HEK293 (cell line): ENCODE measurements at regions not wholly inside any gene's neighbourhood (a gene's known extent, or its start where the extent isn't known, plus 50 kb on each side); places are given as distances from the start of the nearest gene placed in this dataset.
A peak's percentile ranks its signal among the peaks of the same experiment; 100 is the strongest.

Source experiments
- FEZF1 ChIP-seq: fragments of 450-650 bp; formaldehyde crosslinking; IDR thresholded peaks from 2 replicates; pipeline ENCODE4 v1.5.1; 2016; ENCODE audit warnings: missing biosample characterization, missing genetic modification characterization
- IKZF3 ChIP-seq: fragments of 450-650 bp; IDR thresholded peaks from 2 replicates; pipeline ENCODE4 v1.5.0; 2018; ENCODE audit warnings: missing biosample characterization, mild to moderate bottlenecking, missing genetic modification characterization, moderate library complexity
- KLF9 ChIP-seq: fragments of 450-650 bp; formaldehyde crosslinking; IDR thresholded peaks from 2 replicates; pipeline ENCODE4 v1.5.1; 2016; ENCODE audit warnings: missing biosample characterization, missing genetic modification characterization, low read depth
- MZF1 ChIP-seq: fragments of 450-650 bp; formaldehyde crosslinking; IDR thresholded peaks from 2 replicates; pipeline ENCODE4 v1.5.1; 2017; ENCODE audit warnings: missing biosample characterization, missing genetic modification characterization, borderline replicate concordance
- OSR2 ChIP-seq: fragments of 450-650 bp; formaldehyde crosslinking; IDR thresholded peaks from 2 replicates; pipeline ENCODE4 v1.5.1; 2016; ENCODE audit warnings: missing biosample characterization, missing genetic modification characterization
- SP2 ChIP-seq: fragments of 450-650 bp; formaldehyde crosslinking; IDR thresholded peaks from 2 replicates; pipeline ENCODE4 v1.5.1; 2016; ENCODE audit warnings: missing biosample characterization, missing genetic modification characterization
- SP7 ChIP-seq: fragments of 450-650 bp; formaldehyde crosslinking; IDR thresholded peaks from 2 replicates; pipeline ENCODE4 v1.5.1; 2016; ENCODE audit warnings: missing biosample characterization, missing genetic modification characterization
- ZNF174 ChIP-seq: fragments of 450-650 bp; formaldehyde crosslinking; IDR thresholded peaks from 2 replicates; pipeline ENCODE4 v1.5.0; 2017; ENCODE audit warnings: missing biosample characterization, mild to moderate bottlenecking, missing genetic modification characterization
- ZNF248 ChIP-seq: fragments of 450-650 bp; formaldehyde crosslinking; IDR thresholded peaks from 2 replicates; pipeline ENCODE4 v1.5.1; 2017; ENCODE audit warnings: missing biosample characterization, missing genetic modification characterization
- ZNF366 ChIP-seq: fragments of 450-650 bp; formaldehyde crosslinking; conservative IDR thresholded peaks from 2 replicates; pipeline ENCODE4 v1.5.1; 2016; ENCODE audit warnings: missing biosample characterization, missing genetic modification characterization
- ZNF426 ChIP-seq: fragments of 450-650 bp; formaldehyde crosslinking; IDR thresholded peaks from 2 replicates; pipeline ENCODE4 v1.5.1; 2017; ENCODE audit warnings: missing biosample characterization, missing genetic modification characterization, mild to moderate bottlenecking, inconsistent platforms, moderate library complexity
- ZNF514 ChIP-seq: fragments of 450-650 bp; formaldehyde crosslinking; IDR thresholded peaks from 2 replicates; pipeline ENCODE4 v1.5.1; 2016; ENCODE audit warnings: missing biosample characterization, missing genetic modification characterization
- ZNF529 ChIP-seq: fragments of 450-650 bp; formaldehyde crosslinking; IDR thresholded peaks from 2 replicates; pipeline ENCODE4 v1.5.1; 2017; ENCODE audit warnings: missing genetic modification characterization, missing biosample characterization; ENCODE audit not compliant: insufficient replicate concordance
- ZNF558 ChIP-seq: fragments of 450-650 bp; formaldehyde crosslinking; IDR thresholded peaks from 2 replicates; pipeline ENCODE4 v1.5.1; 2016; ENCODE audit warnings: missing biosample characterization, missing genetic modification characterization
- ZNF664 ChIP-seq: fragments of 450-650 bp; formaldehyde crosslinking; IDR thresholded peaks from 2 replicates; pipeline ENCODE4 v1.5.1; 2016; ENCODE audit warnings: missing biosample characterization, missing genetic modification characterization
- ZNF677 ChIP-seq: fragments of 450-650 bp; IDR thresholded peaks from 2 replicates; pipeline ENCODE4 v1.5.0; 2018; ENCODE audit warnings: missing biosample characterization, mild to moderate bottlenecking, missing genetic modification characterization, moderate library complexity
- ZSCAN23 ChIP-seq: fragments of 450-650 bp; formaldehyde crosslinking; IDR thresholded peaks from 2 replicates; pipeline ENCODE4 v1.5.1; 2016; ENCODE audit warnings: missing biosample characterization, missing genetic modification characterization
- ZXDB ChIP-seq: fragments of 450-650 bp; formaldehyde crosslinking; IDR thresholded peaks from 2 replicates; pipeline ENCODE4 v1.5.1; 2016; ENCODE audit warnings: missing biosample characterization, missing genetic modification characterization
- TF ChIP-seq, protein P1 (sequence below): fragments of 450-650 bp; formaldehyde crosslinking; IDR thresholded peaks from 2 replicates; pipeline ENCODE4 v1.5.1; 2017; ENCODE audit warnings: missing biosample characterization, missing genetic modification characterization
- TF ChIP-seq, protein P2 (sequence below): fragments of 450-650 bp; formaldehyde crosslinking; IDR thresholded peaks from 2 replicates; pipeline ENCODE4 v1.5.1; 2016; ENCODE audit warnings: missing biosample characterization, missing genetic modification characterization, low read depth
- TF ChIP-seq, protein P3 (sequence below): fragments of 450-650 bp; formaldehyde crosslinking; IDR thresholded peaks from 2 replicates; pipeline ENCODE4 v1.5.1; 2016; ENCODE audit warnings: missing biosample characterization, missing genetic modification characterization
- TF ChIP-seq, protein P4 (sequence below): fragments of 450-650 bp; formaldehyde crosslinking; IDR thresholded peaks from 2 replicates; pipeline ENCODE4 v1.5.1; 2016; ENCODE audit warnings: missing biosample characterization, missing genetic modification characterization
- TF ChIP-seq, protein P5 (sequence below): fragments of 450-650 bp; formaldehyde crosslinking; IDR thresholded peaks from 2 replicates; pipeline ENCODE4 v1.5.1; 2016; ENCODE audit warnings: missing biosample characterization, missing genetic modification characterization

DNA sequence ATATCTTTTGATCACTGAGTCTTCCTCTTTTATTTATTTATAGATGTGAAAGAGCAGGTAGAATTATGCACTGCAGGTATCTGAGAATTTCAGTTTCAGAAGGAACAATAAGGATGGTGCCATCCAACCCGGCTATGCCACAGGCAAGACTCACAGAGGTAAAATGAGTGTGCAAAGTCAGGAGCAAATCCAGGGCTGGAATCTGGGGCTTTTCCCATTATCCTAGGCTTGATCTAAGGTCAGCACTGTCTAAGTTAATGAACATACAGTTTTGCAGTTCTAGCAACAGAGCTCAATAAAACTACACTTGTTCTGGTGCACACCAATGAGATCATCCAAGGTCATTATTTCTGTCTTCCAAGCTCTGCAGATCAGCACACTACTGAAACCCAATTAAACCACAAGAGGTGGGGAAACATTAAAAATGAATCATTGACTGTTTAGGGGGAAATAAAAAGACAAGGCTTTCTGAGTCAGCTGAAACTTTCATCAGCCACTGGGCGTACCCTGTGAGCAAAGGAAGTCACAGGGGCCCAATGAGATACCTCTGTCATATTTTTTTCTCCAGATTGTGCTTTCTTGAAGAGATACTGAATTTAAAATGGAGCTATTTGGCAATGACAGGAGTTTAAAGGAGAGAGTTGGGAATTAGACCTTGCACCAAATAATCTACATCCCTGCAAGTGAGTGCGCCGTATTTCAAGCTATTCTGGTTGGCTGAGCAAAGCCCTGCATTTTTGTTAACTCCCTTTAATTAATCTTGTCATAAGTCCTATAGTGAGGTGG is 662.2 kb upstream of the ZNF608 start (continued):
- TF ChIP-seq OSR2 (tag by site-specific recombination) (peak; percentile 93), ZNF248 (tag by site-specific recombination) (no peak), ZNF174 (tag by site-specific recombination) (no peak), KLF9 (tag by site-specific recombination) (peak; percentile 51; the same call in 1 of the 2 replicates), ZNF514 (tag by site-specific recombination) (no peak), SP2 (tag by site-specific recombination) (peak; percentile 32), ZNF529 (tag by site-specific recombination) (no peak), ZSCAN23 (peak; percentile 79; the same call in 1 of the 2 replicates), FEZF1 (peak; percentile 78), ZNF677 (tag by site-specific recombination) (no peak), ZXDB (peak; percentile 25), ZNF558 (tag by site-specific recombination) (peak; percentile 75; the same call in 1 of the 2 replicates), ZNF366 (tag by site-specific recombination) (peak; percentile 90), IKZF3 (tag by site-specific recombination) (peak; percentile 91), ZNF664 (tag by site-specific recombination) (peak; percentile 91), MZF1 (0 out of 2 replicates have a peak, but pooled peaks have one; percentile 30), ZNF426 (no peak), SP7 (tag by site-specific recombination) (peak; percentile 92)
- TF ChIP-seq, protein P1, sequence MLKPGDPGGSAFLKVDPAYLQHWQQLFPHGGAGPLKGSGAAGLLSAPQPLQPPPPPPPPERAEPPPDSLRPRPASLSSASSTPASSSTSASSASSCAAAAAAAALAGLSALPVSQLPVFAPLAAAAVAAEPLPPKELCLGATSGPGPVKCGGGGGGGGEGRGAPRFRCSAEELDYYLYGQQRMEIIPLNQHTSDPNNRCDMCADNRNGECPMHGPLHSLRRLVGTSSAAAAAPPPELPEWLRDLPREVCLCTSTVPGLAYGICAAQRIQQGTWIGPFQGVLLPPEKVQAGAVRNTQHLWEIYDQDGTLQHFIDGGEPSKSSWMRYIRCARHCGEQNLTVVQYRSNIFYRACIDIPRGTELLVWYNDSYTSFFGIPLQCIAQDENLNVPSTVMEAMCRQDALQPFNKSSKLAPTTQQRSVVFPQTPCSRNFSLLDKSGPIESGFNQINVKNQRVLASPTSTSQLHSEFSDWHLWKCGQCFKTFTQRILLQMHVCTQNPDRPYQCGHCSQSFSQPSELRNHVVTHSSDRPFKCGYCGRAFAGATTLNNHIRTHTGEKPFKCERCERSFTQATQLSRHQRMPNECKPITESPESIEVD (tag by site-specific recombination), result peak; percentile 90
- TF ChIP-seq, protein P2, sequence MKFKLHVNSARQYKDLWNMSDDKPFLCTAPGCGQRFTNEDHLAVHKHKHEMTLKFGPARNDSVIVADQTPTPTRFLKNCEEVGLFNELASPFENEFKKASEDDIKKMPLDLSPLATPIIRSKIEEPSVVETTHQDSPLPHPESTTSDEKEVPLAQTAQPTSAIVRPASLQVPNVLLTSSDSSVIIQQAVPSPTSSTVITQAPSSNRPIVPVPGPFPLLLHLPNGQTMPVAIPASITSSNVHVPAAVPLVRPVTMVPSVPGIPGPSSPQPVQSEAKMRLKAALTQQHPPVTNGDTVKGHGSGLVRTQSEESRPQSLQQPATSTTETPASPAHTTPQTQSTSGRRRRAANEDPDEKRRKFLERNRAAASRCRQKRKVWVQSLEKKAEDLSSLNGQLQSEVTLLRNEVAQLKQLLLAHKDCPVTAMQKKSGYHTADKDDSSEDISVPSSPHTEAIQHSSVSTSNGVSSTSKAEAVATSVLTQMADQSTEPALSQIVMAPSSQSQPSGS, result peak; percentile 88
- TF ChIP-seq, protein P3, sequence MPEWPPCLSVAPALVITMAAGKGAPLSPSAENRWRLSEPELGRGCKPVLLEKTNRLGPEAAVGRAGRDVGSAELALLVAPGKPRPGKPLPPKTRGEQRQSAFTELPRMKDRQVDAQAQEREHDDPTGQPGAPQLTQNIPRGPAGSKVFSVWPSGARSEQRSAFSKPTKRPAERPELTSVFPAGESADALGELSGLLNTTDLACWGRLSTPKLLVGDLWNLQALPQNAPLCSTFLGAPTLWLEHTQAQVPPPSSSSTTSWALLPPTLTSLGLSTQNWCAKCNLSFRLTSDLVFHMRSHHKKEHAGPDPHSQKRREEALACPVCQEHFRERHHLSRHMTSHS (tag by site-specific recombination), result peak; percentile 79; the same call in 1 of the 2 replicates
- TF ChIP-seq, protein P4, sequence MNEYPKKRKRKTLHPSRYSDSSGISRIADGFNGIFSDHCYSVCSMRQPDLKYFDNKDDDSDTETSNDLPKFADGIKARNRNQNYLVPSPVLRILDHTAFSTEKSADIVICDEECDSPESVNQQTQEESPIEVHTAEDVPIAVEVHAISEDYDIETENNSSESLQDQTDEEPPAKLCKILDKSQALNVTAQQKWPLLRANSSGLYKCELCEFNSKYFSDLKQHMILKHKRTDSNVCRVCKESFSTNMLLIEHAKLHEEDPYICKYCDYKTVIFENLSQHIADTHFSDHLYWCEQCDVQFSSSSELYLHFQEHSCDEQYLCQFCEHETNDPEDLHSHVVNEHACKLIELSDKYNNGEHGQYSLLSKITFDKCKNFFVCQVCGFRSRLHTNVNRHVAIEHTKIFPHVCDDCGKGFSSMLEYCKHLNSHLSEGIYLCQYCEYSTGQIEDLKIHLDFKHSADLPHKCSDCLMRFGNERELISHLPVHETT (tag by site-specific recombination), result peak; percentile 68
- TF ChIP-seq, protein P5, sequence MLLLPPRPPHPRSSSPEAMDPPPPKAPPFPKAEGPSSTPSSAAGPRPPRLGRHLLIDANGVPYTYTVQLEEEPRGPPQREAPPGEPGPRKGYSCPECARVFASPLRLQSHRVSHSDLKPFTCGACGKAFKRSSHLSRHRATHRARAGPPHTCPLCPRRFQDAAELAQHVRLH (tag by site-specific recombination), result peak; percentile 69; the same call in 1 of the 2 replicates
- TF ChIP-seq, all 188 proteins: peak for 63
